Stimulated activated CD4-positive, alpha-beta T cell treated with anti-CD3 and anti-CD28 coated beads, Interleukin-4, amount 100 ng/mL, for 48 hours (primary cell): ENCODE measurements at regions not wholly inside any gene's neighbourhood (a gene's known extent, or its start where the extent isn't known, plus 50 kb on each side); places are given as distances from the start of the nearest gene placed in this dataset.

Experiments used
- DNase-seq, 2 donors: peaks; one replicate each; pipeline ENCODE4 v3.0.0-alpha.2; 2020; ENCODE audit warnings: low read depth in 2 of 2

DNA sequence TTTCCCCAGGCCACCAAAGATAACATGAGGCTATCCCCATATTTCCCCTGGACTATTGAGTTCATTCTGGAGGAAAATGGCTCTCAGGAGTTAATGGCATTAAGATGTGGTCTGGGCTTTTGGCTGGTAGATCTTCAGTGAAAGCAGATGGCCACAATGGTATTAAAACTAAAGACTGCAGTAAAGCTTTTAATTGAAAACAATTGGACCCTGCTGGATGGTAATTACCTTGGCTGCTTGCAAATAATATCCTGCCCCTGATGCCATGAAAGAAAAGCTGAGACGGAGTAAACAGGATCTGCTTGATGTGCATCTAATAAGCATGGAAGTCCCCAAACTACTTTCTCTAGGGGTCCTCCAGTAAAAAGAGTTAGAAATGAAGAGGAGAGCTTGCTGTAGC lies 255.8 kb downstream of the QKI start:
- DNase-seq: no peak

DNA sequence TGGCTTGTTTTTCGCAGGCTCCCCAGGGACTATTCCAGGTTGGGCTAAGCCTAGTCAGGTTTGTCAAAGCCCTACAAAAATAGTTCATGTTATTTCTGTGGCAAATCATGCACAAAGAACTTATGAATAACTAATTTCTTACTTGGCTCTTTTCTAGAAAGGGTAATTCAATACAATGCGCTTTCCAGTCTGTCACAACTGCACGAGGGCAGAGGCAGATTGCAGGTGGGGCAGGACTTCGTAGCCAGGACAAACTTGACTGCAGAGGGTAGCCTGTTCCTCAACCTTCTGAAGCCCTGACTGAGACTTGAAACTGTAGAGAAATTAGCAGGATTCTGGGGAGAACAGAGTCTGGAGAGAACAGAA lies 253.5 kb downstream of the QKI start:
- DNase-seq: no peak

DNA sequence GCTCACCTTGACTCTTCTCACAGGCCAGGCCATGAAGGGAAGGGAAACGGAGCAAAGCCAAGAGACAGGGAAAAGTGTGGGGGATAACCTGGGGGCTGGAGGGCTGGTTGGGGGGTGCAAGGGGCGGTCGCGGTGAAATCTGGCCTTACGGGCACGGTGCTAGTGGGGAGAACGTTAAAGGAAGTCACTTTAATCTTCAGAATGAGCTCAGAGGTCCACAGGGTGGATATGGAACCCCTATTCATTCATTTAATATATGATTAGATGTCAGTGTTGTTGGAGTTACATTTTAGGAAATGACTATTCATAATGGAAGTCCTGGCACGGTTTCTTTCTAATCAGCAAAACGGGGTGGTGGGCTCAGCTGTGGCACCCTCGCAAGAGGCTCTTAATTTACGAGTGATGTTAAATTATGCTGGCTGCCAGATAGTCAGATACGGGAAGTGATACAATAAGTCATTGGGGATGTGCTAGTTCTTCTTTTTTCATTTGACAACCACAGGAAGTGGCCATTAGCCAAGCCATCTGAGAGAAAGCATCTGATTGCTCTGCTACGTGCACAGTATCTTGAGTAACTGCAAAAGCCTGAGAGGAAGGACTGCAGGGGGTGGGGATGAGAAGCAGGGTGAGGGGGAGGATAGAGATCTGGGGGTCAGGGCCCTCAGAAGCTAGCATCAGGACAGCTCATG lies 253.0 kb downstream of the QKI start:
- DNase-seq: no peak

DNA sequence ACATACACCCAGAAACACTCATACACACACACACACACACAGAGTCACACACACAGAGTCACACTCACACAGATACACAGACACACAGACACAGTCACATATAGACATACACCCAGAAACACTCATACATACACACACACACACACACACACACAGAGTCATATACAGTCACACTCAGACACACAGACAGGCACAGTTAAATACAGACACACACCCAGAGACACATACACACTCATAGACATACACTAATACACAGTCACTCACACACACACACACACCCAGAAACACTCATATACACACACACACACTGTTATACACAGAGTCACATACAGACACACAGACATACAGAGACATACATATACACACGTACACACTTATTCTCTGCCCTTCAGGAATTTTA lies 250.9 kb downstream of the QKI start:
- DNase-seq: no peak

DNA sequence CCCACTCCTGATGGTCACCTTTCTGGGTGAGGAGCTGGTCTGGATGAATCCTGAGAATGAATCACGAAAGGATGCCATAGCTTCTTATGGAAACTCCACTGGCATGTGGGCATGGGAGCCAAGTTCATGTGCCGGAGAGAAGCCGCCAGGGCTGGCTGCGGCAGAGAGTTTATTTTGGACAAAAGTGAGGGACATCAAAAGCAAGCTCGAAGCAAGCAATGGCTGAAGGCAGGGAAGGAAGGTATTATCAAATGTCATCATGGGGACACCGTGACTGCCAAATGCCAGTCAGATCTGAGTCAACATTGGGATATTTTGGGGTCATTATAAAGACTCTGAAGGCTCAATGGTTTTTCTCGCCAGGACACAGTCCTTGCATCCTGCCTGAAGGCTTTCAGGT lies 249.1 kb downstream of the QKI start:
- no peak for DNase-seq

DNA sequence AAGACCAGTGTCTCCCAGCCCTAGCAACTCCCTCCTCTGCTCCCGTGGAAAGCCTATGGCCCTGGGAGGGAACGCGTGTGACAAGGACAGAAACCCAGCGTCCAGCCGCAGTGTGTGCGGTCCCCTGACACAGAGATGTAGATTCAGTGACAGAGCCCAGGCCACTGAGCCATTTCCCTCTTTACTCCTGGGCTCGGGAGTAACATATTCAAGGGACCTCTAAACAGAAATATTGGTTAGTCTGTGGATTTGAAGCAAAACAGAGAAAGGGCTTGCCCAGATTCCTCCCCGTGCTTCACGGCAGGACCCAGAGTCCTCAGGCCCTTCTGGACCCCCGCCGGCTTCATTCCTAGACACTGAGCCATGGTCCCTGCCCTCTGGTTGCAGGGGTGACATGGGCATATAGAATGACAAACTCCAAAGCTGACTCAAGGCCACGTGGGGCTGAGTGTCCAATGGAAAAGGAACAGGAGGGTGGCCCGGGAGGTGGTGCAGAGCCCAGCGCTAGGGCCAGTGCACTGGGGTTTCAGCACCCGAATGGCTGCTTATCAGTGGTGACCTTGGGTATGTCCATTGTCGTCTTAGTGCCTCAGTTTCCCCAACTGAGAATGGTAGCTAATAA lies 248.2 kb downstream of the QKI start:
- DNase-seq: no peak

DNA sequence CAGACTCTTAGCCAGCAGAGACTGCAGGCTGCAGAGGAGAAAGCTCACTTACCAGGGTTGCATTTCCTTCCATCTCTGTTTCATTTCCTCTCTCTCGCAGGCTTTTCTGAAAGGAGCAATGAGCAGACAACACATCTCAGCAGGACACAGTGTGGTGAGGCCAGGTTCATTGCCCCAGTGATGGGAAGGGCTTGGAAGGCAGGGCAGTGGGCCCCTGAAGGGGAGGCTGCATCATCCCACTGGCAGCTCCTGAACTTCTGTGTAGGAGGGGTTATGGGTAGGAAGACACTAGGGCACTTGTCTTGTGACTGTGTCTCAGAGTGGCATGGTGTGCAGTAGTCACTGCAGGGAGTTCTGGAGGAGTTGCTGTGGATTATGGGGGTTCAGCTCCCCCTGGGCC lies 246.8 kb downstream of the QKI start:
- DNase-seq: no peak

DNA sequence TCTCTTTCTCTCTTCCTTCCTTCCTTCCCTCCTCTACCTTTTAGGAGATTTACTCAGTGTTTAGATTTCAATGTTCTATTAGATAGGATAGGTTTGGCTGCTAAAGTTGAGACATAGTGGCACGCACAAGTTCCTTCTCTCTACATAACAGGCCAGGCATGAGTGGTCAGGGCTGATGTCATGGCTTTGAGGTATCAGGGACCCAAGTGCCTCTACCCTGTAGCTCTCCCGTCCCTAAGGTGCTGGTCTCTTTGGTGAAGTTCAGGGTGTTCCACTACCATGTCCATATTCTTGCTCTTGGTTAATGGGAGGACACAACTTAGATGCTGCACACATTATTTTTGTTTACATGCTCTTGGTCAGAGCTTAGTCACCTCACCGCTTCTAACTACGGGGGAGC lies 245.3 kb downstream of the QKI start:
- DNase-seq: no peak

DNA sequence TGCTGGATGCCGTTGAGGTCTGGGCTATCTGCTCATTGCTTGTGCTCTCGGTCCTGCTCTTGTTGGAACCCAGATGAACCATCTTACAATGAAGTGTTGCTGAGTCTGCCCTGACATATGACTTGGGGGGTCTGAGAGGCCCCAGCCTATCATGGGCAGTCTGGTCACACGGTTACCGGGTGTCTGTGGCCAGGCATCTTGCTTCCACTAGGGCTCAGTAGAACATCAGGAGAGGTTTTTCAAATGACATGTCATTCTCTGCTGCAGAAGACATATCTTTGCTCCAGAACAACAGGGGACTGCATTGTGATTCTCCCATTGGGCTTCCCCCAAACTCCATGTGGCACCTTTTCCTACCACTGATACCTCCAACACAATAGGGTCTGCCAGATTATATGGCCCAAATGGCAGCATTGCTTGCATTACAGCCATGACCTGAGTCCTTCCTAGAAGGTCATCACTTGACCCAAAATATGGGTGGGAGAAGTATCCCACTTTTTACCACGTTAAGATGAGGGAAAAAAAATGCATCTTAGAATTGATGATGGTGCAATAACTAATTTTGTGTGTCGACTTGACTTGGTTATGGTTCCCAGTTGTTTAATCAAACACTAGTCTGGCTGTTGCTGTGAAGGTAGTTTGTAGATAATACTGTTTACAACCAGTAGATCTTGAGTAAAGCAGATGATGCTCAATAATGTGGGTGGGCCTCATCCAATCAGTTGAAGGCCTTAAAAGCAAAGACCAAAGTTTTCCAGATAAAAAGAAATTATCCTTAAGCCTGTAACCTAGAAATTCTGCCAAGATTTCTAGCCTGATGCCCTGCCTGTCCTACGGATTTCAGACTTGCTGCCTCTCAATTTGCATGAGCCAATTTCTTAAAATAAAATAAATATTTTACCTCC lies 241.0 kb downstream of the QKI start:
- no peak for DNase-seq

DNA sequence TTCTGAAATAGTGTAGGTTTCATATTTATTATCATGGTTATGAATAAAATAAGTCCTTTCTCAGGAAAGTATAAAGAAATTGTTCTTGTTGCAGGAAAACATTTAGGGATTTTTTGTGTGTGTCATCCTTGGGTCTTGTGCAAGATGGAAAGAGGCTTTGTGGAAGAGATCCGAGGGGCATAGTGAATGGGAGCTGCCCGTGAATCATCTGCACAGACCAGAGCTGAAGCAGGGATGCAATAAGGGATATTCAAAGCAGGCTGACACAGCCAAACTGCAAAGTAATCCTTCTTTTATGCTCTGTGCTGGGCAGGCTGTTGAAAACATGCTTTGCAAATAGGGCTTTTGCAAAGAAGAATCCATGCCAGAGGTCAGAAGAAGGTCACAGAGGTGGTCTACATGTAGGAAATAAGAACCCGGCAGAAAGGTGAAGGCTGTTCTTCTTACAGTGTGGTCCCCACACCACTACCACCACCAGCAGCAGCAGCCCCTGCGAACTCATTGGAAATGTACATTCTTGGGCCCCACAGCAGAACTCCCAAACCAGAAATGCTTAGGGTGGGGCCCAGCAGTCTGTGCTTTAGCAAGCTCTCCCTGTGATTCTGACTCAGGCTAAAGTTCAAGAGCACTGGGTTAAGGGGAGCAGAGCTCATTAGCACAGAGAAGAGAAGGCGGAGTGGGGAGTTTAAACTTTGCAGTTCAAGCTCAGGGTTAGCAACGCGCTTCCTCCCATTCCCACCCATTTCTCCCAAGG lies 237.6 kb downstream of the QKI start:
- no peak for DNase-seq

DNA sequence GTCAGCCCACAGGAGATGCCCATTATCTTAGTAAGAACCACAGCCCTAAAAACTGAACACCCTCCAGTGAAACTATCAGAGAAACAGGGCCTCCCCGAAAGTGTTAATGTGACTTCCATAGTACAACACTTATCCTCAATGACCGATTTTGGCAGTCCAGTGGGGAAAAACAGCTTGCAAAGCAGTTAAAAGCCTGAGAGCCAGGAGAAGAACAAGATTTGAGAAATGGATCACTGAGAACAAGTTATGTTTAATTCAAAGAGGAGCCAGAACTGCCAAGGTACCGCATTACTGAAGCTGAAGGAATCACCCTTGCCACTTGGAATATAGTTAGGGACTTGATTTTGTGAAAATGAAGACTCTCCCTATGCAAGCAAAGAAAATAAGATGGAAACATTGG lies 236.9 kb downstream of the QKI start:
- no peak for DNase-seq

DNA sequence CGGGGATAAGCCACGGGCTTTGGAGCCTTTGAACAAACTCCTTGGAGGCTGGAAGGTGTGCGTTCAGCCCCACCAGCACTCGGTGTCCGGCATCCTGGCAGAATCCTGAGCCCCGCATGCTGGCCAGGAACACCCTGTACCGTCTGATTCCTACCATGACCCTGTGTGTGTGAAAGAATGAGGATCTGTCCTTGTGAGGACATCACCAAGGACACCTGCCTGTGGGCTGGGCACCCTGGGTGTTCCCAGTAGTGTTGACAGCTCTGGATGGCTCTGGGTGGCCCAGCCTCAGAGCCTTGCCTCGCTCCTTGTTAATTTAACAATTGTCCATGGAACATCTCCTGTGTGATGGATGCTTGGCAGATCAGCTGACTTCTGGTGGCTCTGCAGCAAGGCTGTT lies 234.3 kb downstream of the QKI start:
- DNase-seq: no peak

DNA sequence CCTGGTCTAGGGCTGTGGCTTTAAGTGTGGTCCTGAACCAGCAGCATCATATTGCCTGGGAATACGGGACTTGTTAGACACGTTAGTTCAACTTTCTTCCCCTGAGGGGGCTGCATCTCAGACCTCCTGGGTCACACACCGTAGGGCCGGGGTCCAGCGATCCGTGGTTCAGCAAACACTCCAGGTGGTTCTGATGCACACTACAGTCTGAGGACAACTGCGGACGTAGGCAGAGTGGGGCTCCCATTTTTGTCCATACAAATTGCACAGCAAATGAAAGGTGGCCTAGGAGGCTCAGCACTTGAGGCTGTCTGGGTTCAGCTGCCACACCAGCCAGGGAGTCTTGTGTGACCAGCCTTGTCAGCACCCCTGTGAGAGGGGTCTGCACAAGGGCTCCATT lies 233.1 kb downstream of the QKI start:
- DNase-seq: no peak

DNA sequence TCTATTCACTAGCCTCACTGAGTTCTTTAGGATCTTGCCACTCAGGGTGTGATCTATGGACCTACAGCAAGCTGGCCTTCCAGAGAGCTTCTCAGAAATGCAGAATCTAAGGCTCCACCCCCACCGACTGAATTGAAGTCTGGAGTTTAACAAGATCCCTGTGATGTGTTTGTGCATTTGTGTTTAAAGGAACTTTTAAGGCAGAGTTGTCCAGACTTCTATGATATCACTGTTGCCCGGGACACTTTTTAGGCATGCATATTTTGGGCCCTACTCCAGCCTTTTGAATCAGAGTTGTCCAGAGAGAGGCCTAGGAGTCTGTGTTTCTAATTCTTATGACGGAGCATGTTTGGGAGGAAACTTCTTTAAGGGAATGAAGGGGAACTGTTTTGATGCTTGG lies 232.3 kb downstream of the QKI start:
- no peak for DNase-seq

DNA sequence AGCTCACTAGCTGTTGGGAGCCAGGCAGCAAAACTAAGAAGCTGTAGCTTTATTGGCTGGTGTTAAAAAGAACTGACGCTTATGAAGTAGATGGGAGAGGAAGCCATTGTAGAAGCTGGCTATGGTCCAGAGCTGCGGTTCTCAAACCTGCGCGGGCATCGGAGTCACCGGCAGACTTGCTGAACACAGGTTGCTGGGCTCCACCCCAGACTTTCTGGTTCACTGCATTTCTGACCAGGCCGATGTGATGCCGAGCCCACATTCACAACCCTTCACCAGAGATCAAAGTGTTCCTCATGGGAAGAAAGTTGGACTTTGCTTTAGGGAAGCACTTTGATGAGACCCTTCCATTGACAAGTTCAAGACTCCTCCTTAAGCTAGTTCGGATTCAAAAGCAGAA lies 231.6 kb downstream of the QKI start:
- no peak for DNase-seq

DNA sequence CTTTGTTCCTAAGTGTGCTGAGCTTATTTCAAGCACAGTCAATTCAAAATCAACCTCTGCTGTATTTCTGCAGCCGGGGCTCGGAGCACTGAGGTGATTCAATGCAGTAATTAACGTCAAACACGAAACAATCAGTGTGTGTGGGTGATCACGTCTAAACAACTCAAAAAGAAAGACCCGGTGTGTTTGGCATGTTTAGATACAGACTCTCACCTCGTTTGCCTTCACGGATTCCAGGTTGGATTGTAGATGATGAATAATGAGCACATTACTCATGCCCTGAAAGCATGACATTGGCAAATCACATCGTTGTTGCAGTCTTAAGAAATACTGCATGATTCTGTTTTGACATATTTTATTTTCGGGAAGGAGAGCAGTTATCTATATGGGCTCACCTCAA lies 231.0 kb downstream of the QKI start:
- DNase-seq: no peak

DNA sequence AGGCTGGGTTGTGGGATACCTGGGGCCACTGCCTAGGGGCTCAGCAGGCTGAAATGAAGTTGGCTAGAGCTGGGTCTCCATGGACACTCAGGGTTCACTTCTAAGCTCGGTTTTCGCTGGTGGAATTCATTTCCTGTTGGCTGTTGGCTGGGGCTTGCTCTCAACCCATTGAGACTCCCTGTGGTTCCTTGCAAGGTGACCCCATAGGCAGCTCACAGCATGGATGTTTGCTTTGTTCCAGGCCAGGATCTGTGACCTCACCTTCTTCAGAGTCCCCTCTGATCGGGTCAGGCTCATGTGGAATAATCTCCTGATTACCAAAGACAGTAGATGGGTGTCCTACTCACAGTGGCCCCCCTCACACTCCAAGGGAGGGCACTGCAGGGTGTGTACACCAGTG lies 229.3 kb downstream of the QKI start:
- DNase-seq: no peak

DNA sequence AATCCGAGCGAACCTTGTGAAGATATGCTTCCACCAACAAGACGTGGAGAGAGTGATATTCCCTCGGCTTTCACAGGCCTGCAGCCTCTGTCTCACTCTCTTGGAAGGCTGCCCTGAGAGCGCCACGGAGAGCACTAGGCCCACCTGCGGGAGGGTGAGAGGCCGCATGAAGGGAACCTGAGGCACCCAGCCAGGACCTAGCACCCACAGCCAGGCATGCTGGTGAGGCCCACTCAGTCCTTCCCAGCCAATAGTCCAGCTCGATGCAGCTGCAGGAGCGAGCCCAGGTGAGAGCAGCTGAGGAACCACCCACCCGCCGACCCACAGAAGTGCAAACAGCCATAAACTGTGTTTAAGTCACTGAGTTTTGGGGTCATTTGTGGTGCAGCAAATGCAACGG lies 227.2 kb downstream of the QKI start:
- no peak for DNase-seq

DNA sequence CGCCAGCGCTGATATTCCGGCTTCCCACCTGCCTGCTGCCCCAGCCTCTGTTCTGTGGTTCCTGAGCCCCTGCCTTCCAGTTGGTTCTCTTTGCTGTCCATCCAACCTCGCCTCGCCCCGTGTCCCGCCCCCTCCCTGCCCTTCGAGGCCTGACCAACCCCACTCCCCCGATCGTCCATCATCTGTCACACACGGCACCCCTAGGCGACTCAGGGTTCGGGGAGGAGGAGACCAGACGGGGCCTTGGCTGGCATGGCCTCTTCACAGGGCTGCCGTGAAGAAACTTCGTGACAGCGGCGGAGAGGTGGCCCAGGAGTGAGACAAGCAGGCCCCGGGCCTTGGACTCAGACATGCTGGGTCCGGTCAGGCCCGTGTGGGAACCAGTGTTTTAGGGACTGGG lies 226.1 kb downstream of the QKI start:
- no peak for DNase-seq

DNA sequence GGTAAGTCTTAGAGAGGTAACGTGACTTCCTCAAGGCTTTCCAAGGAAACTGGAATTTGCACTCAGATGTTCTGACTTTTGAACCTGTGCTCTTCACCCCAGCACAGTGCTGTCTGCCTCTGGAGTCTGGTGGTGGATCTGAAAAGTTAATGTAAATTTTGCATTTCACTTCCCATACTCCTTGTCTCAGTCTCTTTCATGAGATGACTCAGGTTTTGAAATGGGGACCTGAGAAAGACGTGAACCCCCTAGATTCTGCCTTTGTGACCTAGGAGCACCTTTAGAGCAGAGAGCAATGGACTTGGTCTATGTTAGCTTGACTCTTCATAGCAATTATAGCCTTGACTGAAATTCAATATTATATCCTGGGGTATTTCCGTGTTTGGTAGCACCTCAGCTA lies 223.0 kb downstream of the QKI start:
- no peak for DNase-seq

DNA sequence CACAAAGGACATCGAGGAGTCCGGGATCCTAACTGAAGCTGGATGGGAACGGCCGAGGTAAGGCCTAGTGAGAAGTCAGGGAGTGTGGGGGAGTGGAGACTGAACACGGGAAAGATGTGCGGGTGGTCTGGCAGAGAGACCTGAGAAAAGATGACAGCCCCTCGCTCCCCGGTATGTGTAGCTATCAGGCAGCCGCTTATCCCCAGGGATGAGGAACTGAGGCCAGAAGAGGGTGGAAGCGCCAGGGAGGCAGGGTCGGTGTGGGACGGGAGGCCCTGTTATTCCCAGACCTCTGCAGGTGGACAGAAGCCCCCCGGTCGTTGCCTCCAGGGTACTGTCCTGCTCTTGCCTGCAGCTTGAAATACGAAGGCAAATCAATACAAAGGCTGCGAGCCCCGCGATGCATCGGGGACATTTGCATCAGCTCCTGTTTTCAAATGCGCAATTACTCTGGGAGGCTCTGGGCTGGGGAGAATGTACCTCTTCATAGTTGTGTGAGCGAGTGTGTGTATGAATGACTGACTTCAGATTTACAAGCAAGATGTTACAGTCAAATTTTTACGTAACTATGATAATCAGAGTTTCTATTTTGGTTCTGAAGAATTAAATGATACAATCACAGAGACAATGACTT lies 221.3 kb downstream of the QKI start:
- DNase-seq: no peak

DNA sequence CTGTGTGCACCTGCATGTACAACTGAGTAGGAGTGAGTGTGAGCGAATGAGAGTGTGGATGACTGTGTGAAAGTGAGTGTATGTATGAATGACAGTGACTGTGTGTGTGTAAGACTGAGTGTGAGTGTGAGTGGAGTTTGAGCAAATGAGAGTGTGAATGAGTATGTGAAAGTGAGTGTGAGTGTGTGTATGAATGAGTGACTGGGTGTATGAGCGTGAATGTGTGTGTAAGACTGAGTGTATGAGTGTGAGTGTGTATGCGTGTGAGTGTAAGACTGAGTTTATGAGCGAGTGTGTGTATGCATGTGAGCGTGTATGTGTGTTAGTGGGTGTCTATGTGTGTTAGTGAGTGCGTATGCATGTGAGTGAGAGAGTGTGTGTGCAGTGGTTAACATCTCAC lies 220.8 kb downstream of the QKI start:
- DNase-seq: no peak
